Right forelimb (tissue), 1 donor: ENCODE measurements at regions not wholly inside any gene's neighbourhood (a gene's known extent, or its start where the extent isn't known, plus 50 kb on each side); places are given as distances from the start of the nearest gene placed in this dataset.

Experiments used
- DNase-seq: peaks from one replicate; pipeline ENCODE4 v3.0.0-alpha.2; 2018

GRCh38 chr3:111359261-111360030, 182.6 kb upstream of the CD96 start:
- no peak for DNase-seq

DNA sequence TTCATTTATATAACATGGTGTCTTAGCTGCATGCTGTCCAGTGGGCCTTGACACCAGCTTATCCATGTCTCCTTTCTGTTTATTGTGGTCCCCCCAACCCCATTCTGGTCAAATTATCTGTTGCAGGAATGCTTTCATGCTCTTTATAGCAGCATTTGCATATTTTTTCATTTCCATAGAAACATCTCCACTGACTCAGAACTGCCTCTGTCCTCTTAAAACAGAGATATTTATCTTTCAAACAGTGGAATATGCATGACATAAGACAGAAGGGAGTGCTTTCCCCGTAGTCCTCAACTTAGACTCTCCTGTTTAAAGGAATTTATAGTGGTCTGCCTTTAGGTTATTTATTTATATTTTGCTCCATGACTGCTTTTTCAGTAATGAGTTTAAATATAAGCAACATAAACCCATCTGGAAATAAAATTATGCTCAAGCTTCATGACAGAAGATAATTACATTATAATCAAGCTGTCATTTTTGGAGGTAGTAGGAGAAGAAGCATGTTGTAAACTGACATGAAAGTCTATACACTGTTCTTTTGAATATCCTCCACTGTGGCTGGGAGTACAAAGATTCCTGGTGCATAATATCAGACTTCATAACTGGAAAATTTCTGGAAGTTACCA, 179.5 kb upstream of the CD96 start:
- DNase-seq = no peak

DNA sequence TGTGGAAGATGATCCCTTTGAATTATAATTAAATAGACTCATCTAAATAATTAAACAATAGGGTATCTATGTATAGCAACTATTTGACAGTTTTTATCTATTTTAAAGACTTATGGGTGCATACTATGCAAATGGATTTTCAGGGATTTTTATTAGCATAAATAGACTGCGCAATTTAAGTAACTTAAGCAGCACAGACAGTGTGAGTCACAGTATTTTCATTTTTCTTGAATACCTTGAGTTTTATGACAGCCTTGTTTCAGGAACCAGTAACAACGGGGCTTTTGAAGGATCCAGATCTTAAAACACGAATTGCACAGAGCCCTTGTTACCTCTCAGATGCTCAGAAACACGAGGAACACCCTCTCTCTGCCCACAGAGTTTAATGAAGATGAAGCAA, 175.5 kb upstream of the CD96 start:
- no peak for DNase-seq

DNA sequence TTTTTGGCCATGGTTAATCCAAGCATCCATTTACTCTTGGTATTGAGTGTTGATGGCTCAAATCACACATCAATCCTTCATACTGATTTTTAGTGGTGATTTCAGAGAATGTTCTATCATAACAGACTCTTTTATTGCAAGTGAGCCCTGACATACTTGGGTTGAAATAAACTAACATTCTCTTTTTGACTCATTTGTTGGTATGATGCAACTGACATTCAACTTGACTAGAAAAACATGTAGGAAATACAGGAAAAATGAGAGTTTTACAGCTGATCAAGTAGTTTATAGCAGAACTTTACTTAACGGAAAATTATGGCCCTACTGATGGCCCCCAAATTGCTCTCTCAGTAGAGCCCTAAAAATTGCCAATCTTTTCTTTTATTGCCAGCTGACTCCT, 173.9 kb upstream of the CD96 start:
- DNase-seq = no peak

DNA sequence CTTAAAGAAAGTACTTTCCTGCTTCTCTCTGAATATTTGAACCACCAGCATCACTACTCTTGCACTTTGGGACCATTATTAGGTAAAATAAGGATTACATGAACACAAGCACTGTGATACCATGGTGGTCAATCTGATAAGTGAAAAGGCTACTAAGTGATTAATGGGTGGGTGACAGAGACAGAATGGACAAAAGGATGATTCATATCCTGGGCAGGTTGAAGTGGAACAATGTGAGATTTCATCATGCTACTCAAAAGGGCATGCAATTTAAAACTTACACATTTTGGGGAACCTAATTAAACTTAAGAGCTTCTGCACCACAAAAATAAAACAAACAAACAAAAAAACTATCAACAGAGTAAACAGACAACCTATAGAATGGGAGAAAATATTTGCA, 172.0 kb upstream of the CD96 start:
- DNase-seq = no peak

DNA sequence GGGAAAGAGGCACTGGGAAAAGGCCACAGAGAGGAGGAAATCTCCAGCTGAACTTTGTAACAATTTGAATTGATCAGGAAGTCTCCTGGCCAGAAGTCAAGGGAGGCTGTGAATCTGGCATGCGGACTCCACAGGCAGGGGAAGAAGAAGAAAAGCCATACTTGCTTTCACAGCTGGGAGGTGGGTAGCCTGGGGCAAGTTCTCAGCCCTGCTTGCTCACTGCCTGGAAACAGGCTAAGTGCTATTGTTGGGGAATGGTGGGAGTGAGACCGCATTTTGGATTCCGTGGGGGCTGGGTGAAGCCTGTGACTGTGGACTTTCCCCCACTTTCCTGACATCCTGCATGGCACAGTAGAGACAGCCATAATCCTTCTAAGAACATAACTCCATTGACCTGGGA, 168.8 kb upstream of the CD96 start:
- DNase-seq = no peak

DNA sequence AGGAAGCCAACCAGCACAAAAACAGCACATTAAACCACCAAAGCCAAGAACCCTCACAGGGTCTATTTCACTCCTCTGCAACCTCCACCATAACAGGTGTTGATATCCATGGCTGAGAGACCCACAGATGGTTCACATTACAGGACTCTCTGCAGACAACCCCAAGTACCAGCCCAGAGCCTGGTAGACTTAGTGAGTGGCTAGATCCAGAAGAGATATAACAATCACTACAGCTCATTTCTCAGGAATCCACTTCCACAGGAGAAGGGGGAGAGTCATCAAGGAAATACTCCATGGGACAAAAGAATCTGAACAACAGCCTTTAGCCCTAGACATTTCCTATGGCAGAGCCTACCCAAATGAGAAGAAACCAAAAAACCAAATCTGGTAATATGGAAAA, 168.1 kb upstream of the CD96 start:
- no peak for DNase-seq

- DNase-seq = no peak
Observed at GRCh38 chr3:111385971-111386495, 156.0 kb upstream of the CD96 start.

GRCh38 chr3:111392894-111393398, 149.1 kb upstream of the CD96 start:
- no peak for DNase-seq

GRCh38 chr3:111412656-111413055, 129.3 kb upstream of the CD96 start:
- DNase-seq = no peak

DNA sequence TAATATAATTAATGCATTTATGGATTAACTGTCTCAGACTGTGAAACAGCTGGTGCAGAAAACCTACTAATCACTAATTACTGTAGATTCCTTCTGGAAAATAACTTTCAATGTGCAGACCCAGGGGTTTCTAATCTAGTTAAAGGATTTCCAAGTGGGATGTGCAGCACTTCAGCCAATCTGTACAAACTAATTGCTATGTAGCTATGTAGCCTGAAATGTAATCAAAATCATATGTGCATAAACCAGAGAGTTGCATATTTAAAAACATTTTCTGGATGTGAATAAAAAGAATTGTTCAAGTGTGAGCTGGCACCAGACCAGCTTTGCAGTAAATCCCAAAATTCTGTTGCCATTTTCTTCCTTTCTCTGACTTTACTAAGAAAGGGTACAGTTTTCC, 127.5 kb upstream of the CD96 start:
- no peak for DNase-seq

DNA sequence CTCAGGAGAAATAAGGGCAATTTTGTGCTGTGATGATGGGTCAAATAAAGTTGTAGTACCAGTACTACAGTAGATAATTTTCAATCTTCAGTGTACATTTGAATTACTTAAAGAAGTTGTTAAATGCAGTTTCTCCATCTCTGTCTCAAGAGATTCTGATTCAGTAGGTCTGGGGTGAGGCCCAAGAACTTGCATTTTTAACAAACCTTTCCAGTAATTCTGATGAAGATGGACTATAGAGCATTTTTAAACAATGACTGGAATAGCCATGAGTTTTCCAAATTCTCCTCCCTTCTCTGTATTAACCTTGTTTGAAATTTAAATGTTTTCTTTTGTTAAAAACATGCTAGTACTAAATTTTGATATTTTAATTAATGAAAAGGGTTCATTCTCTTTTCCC, 127.0 kb upstream of the CD96 start:
- DNase-seq = no peak

- no peak for DNase-seq
Observed at GRCh38 chr3:111418391-111418790, 123.6 kb upstream of the CD96 start.

- no peak for DNase-seq
Observed at GRCh38 chr3:111428301-111428700, 113.7 kb upstream of the CD96 start.

DNA sequence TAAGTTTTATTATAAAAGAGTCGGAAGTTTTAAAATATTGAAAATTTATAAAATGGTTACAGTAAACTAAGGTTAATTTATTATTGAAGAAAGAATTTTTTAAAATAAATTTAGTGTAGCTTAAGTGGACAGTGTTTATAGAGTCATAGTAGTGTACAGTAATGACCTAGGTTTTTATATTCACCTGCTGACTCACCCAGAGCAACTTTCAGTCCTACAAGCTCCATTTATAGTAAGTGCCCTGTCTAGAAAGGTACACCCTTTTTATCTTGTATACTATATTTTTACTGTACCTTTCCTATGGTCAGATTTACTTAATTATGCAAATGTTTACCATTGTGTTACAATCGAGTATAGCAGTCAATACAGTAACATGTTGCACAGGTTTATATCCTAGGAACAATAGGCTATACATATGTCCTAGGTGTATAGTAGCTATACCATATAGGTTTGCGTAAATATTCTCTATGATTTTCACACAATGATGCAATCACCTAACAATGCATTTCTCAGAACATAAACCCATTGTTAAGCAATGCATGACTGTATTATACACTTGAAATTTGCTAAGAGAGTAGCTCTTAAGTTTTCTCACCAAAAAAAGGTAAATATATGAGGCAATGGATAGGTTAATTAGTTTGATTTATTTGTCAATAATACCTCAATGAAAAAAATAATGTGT, 106.9 kb upstream of the CD96 start:
- no peak for DNase-seq

GRCh38 chr3:111438283-111438682, 103.7 kb upstream of the CD96 start:
- DNase-seq = no peak

- DNase-seq = no peak
Observed at GRCh38 chr3:111454551-111454950, 87.4 kb upstream of the CD96 start.

DNA sequence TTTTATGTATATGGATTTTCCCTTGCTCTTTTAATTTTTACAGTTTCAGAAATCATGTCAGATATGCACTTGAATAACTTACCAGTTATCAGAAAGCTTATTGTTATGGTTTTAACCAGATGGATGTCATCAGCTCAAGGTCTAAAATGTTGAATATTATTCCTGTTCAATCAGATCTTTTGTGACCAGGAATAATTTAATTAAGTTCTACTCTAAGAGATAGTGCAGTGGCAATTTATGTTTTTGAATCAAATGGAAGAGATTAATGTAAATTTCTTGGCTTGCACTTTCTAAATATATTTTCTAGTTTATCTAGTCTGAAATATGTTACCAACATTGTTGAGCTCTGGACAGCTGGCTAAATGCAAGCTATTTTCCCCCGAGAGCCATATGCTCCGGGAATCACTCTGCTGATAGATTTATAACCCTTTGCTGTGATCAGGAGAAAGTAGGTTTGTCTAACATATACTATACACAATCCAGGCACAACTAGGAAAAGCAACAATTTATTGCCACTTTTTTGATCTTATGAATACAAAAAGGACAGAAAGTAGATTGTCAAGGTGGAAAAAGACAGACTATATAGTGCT, 76.8 kb upstream of the CD96 start:
- DNase-seq = no peak

GRCh38 chr3:111470032-111470431, 72.0 kb upstream of the CD96 start:
- DNase-seq = no peak

GRCh38 chr3:111471831-111472230, 70.2 kb upstream of the CD96 start:
- DNase-seq = no peak

DNA sequence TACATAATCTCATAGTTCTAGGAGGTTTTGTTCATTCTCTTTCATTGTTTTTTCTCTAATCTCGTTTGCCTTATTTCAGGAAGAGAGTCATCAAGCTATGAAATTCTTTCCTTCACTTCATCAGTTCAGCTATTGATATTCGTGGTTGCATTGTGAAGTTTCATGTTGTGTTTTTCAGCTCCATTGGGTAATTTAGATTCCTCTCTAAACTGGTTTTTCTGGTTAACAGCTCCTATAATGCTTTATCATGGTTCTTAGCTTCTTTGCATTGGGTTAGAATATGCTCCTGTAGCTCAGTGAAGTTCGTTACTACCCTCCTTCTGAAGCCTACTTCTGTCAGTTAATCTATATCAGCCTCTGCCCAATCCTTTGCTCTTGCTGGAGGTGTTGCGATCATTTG, 69.4 kb upstream of the CD96 start:
- no peak for DNase-seq

DNA sequence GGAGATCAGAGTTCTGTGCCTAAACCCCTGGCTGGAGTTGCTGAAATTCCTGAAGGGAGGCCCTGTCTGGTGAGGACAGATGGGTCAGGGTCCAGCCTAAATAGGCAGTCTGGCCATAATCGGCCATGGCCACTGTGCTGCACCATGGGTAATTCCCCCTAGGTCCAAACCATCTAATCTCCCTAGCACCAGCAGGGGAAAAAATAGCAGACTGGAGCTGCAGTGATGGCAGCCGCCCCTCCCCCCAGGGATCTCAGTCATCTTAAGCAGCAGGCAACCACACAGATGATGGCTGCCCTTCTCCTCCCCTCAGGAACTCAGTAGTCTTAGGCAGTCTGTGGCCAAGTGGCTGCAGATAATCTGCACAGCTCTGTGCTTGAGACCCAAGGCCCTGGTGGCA, 68.4 kb upstream of the CD96 start:
- DNase-seq = no peak

GRCh38 chr3:111476701-111477100, 65.3 kb upstream of the CD96 start:
- no peak for DNase-seq
